ENCODE measurements at regions not wholly inside any gene's neighbourhood (a gene's known extent, or its start where the extent isn't known, plus 50 kb on each side); places are given as distances from the start of the nearest gene placed in this dataset.

GRCh38 chr2:819121-819520 is 131.5 kb upstream of the SNTG2 start:
- TF ChIP-seq POLR2AphosphoS5 (IDR thresholded peaks at IDR 0.05) (no peak), EP300 (IDR thresholded peaks at IDR 0.05; ENCODE audit: low read depth) (no peak), CTCF (IDR thresholded peaks at IDR 0.05) (no peak)
